Coronary artery (tissue), 2 donors: ENCODE measurements at regions not wholly inside any gene's neighbourhood (a gene's known extent, or its start where the extent isn't known, plus 50 kb on each side); places are given as distances from the start of the nearest gene placed in this dataset.

Experiments used
- DNase-seq: peaks from one replicate; pipeline ENCODE4 v3.0.0-alpha.2; 2017; ENCODE audit warnings: low spot score
- H3K27ac ChIP-seq, 2 donors: fragments of 200-600 bp; sonication (generic); one replicate each; pipeline ENCODE4 v1.5.1; 2016 to 2019
- H3K4me3 ChIP-seq: fragments of 200-600 bp; sonication (generic); 2 replicates; pipeline ENCODE4 v1.5.1; 2016; ENCODE audit warnings: mild to moderate bottlenecking, moderate library complexity
- TF ChIP-seq, protein P1 (sequence below): fragments of 200-600 bp; sonication (generic); IDR thresholded peaks from one replicate; pipeline ENCODE4 v1.5.1; 2019; ENCODE audit warnings: antibody characterized with exemption

DNA sequence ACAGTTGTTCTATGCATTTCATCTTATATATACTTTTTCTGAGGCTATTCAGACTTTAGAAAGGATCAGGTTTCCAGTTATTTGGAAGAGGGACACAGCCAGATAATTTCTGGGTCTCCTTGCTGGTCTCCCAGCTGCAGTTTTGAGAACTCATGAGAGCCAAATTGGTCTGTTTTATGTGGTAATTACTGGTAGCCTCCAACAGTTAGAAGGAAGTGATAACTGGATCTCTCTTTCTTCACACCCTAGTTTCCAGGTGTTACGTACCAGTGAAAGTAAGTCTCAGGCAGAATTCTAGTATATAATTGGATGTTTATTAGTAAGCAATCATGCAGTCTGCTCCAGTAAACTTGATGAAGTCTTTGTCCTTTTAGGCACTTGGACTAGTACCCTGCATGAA lies 63.2 kb upstream of the RPS23 start:
- H3K27ac ChIP-seq, result no peak overlapping the region
- TF ChIP-seq, protein P1, sequence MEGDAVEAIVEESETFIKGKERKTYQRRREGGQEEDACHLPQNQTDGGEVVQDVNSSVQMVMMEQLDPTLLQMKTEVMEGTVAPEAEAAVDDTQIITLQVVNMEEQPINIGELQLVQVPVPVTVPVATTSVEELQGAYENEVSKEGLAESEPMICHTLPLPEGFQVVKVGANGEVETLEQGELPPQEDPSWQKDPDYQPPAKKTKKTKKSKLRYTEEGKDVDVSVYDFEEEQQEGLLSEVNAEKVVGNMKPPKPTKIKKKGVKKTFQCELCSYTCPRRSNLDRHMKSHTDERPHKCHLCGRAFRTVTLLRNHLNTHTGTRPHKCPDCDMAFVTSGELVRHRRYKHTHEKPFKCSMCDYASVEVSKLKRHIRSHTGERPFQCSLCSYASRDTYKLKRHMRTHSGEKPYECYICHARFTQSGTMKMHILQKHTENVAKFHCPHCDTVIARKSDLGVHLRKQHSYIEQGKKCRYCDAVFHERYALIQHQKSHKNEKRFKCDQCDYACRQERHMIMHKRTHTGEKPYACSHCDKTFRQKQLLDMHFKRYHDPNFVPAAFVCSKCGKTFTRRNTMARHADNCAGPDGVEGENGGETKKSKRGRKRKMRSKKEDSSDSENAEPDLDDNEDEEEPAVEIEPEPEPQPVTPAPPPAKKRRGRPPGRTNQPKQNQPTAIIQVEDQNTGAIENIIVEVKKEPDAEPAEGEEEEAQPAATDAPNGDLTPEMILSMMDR, result no peak
- no peak overlapping the region for H3K4me3 ChIP-seq
- DNase-seq, result no peak

DNA sequence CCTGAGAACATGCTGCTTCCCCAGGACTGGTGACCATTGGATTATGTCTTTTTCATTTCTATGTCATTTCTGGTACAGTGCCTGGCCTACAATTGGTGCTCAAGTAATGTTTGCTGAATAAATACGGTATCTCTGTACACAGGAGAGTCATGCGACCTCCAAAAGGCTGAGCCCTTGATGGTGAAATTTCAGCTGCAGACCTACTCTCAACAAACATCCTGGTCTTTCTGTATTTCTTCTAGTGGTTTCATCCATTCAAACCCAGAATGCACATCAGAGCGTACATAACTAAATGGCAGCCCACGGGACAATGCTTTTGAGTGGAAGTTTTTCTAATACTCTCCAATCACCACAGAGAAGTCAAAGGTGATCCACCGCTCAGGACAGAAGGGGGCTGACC lies 62.6 kb upstream of the RPS23 start:
- DNase-seq, result no peak

DNA sequence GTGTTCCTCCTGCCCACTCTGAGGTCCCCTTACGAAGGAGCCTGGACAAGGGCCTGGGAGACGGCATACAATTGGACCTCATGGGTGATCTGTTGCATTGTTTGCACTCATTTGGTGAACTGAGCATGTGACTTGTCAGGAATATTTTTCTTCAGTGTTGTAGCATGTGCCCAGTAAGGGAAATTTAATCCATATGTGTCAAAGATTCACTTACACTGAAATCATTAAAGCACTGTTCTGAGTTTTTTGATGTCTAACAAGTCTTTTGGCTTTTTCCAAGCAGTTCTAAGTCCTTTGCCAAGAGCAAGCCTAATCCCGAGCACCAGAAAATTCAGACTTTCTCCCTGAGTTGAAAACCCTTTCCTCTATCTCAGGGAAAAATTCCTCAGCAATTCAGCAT lies 61.6 kb upstream of the RPS23 start:
- peak overlapping the region in 1 of 2 donors; percentile 57 for H3K27ac ChIP-seq
- no peak for DNase-seq
- no peak overlapping the region for H3K4me3 ChIP-seq
- TF ChIP-seq, protein P1, result no peak

More for the DNA sequence above, 62.6 kb upstream of the RPS23 start:
- H3K4me3 ChIP-seq, result no peak overlapping the region
- TF ChIP-seq, protein P1, result no peak
- H3K27ac ChIP-seq, result no peak overlapping the region

DNA sequence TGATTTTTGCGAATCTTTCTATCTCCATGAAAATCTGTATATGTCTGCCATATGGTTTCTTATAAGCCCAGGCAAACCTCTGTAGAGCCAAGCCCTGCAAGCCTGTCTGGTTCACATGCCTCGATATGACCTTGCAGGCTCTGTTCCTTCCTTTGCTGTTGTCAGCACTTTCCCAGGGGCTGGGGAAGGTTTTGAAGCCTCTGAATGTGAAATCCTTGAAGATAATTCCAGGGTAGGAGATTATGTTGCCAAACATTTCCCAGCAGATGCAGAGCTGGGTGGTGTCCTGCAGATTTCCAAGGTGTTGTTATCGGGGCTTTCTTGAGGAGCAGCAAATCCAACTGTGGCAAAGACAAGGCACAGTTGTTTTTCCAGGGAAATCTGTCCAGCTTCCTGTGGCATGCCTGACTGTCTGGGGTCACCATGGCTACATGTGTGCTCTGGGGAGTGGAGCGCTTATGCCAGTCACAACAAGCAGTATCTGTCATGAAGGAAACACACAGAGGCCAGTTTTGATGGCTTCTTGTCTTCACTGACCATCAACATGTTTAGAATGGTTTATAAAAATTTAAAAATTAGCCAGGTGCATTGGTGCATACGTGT lies 60.7 kb upstream of the RPS23 start:
- no peak for DNase-seq

DNA sequence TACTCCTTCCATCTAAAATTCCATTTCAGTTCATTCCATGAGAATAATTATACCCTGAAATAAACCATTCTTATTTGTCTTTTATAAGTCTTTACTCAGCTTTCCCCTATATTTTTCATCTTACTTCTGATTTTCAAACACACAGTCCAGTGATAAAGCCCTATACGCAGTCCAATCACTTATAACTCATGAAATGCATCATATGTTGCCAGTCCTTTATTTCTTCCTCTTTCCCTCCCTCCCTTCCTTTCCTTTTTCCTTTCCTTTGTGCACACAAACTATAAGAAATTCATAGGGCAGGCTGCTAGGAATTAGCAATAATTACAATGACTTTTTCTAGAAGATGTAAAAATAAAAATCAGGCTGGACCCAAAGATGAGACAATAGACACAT lies 58.8 kb upstream of the RPS23 start:
- DNase-seq, result no peak
- Histone ChIP-seq H3K4me3 (no peak overlapping the region), H3K27ac (peak overlapping the region; percentile 94 to 96)
- TF ChIP-seq, protein P1, result no peak

More for the DNA sequence above, 60.7 kb upstream of the RPS23 start:
- H3K4me3 ChIP-seq, result no peak overlapping the region
- peak overlapping the region in 1 of 2 donors; percentile 48 for H3K27ac ChIP-seq
- TF ChIP-seq, protein P1, result no peak

DNA sequence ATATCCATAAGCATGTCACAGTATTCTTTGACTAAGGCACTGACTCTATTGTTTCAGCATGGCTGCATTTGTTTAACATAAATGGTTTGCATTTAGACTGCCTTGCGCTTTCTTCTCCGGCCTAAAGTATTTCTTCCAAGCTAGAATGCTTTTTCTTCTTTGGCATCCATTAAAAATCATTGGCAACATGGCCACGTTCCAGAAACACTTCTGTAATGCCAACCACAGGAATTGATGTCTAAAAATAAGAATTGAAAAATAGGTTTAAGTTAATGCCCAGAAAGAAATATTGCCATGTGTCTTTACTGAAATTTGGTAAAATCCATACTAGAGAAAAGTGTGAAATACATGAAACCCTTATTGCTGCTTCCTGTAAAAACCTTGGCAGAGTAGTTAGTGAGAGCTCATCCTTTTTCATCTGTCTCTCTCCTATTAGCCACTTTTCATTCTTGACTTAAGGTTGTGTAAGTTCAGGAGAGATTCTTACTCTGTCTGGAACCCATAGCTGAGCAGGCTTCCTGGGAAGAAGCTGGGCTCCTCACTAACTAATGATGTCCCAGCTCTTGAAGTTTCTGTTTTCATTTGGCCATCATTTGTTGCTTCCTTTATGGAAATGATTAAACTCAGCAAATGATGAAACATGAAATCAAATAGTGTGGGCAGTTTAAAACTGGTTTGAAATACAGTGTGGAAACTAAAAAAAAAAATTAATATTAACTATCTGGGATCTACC lies 58.2 kb upstream of the RPS23 start:
- H3K4me3 ChIP-seq, result no peak overlapping the region
- TF ChIP-seq, protein P1, result no peak
- DNase-seq, result no peak
- H3K27ac ChIP-seq, result peak overlapping the region; percentile 94 to 96

GRCh38 chr5:82335806-82336205 lies 57.7 kb upstream of the RPS23 start:
- no peak overlapping the region for H3K4me3 ChIP-seq
- TF ChIP-seq, protein P1, result no peak
- DNase-seq, result no peak
- peak overlapping the region; percentile 94 to 96 for H3K27ac ChIP-seq
